Hindlimb muscle (tissue), 1 donor: ENCODE measurements at regions not wholly inside any gene's neighbourhood (a gene's known extent, or its start where the extent isn't known, plus 50 kb on each side); places are given as distances from the start of the nearest gene placed in this dataset.
"Not testable (repeated sequence)": the region's sequence is repeated elsewhere in the genome, so short reads cannot be mapped to it uniquely, and the experiment has no call there.

ENCODE experiments used
- DNase-seq: peaks from one replicate; pipeline ENCODE4 v3.0.0-alpha.2; 2013

DNA sequence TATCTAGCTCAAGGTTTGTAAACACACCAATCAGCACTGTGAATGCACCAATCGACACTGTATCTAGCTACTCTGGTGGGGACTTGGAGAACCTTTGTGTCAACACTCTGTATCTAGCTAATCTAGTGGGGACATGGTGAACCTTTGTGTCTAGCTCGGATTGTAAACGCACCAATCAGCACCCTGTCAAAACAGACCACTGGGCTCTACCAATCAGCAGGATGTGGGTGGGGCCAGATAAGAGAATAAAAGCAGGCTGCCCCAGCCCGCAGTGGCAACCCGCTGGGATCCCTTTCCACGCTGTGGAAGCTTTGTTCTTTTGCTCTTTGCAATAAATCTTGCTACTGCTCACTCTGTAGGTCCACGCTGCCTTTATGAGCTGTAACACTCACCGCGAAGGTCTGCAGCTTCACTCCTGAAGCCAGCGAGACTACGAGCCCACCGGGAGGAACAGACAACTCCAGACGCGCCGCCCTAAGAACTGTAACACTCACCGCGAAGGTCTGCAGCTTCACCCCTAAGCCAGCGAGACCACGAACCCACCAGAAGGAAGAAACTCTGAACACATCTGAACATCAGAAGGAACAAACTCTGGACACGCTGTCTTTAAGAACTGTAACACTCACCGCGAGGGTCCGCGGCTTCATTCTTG lies 128.5 kb downstream of the MRPL14 start:
- DNase-seq = not testable (repeated sequence)

DNA sequence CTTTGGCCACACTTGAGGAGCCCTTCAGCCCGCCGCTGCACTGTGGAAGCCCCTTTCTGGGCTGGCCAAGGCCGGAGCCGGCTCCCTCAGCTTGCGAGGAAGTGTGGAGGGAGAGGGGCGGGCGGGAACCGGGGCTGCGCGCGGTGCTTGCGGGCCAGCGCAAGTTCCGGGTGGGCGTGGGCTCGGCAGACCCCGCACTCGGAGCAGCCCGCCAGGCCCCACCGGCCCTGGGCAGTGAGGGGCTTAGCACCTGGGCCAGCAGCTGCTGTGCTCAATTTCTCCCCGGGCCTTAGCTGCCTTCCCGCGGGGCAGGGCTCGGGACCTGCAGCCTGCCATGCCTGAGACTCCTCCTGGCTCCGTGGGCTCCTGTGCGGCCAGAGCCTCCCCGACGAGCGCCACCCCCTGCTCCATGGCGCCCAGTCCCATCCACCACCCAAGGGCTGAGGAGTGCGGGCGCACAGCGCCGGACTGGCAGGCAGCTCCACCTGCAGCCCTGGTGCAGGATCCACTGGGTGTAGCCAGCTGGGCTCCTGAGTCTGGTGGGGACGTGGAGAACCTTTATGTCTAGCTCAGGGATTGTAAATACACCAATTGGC lies 129.2 kb downstream of the MRPL14 start:
- not testable (repeated sequence) for DNase-seq

DNA sequence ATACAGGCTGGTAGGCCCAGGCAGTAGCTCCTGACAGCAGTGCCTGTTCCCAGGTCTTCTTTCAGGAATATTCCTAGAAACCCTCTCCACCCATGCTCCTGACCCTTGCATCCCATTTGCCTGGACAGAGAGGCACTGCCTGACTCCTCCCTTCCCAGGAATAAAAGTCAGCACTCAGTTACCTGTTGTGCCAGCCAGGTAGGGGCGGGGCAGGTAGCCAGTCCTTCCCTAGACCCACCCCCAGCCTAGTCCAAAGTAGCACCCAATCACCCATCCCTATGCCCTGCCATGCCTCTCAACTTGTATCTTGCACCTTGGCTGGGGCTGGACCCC lies 129.9 kb downstream of the MRPL14 start:
- no peak for DNase-seq

DNA sequence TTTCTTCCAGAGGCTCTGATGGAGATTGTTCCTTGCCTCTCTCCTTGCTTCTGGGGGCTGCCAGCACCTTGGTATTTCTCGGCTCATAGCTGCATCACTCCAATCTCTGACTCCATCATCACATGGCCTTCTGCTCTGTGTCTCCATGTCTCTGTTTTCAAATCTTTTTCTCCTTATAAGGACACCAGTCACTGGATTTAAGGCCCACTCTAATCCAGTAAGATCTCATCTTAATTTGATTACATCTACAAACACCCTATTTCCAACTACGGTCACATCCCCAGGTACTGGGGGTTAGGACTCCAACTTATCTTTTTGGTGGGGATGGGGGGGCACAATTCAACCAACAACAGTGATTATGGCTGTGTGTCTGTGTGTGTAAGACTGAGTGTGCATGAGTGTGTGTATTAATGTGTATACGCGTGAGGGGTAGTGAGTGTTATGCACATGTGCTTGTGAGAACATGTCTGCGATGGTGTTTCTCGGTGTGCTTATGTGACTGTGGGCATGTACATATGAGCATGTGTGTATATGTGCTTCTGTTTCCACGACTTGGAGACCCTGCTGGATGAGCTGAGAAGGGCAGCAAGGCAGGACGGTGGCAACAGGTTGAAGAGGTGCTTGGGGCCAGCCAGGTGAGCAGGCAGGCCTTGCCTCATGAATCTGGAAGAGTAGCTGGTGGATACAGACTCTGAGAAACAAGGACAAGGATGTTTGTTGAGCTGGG lies 130.5 kb downstream of the MRPL14 start:
- DNase-seq = no peak

DNA sequence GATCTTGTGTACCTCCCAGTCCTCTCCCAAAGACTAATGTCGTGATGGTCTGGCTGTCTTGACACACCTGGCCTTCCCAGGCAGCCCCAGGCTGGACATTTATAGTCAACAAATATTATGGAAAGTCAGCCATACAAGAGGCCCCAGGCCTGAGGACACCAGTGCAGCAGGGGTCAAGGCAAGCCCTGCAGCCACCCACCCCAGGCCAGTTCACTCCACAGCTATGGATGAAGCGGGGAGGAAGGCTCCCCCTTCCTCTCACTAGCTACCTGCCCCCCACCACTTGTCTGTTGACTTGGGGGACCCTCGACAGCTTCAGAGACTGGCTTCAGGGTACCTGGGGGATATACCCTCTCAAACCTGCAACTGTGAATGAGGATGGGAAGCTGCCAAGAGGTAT lies 132.1 kb downstream of the MRPL14 start:
- DNase-seq = no peak

DNA sequence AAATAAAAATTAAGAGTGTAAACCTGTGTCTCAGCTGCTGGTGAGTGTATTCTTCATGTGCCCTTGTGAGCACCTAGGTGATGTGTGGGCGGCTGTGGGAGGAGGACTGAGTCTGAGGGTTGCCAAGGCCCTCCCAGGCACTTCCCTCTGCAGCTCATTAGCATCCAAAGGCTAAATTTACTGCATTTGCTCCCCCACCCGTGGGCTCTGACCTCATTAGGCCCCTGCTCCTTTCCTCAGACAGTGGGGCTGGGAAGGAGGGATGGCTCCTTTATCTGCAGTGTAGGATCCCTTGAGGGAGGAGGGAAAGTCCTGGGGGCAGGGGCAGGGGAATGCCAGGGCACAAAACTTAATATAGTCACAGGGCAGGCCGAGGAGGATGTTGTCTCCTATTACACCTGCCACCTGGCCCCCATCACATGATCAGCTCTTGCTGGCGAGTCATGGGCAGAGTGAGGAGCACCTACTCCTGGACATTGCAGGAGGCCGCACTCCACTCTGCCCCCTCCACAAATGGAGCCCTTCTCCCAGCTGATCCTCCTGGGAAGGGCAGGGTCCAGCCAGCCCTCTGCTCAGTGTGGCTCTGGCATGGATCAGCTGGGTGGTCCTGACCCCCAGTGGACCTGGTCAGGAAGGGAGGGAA lies 133.2 kb downstream of the MRPL14 start:
- no peak for DNase-seq

DNA sequence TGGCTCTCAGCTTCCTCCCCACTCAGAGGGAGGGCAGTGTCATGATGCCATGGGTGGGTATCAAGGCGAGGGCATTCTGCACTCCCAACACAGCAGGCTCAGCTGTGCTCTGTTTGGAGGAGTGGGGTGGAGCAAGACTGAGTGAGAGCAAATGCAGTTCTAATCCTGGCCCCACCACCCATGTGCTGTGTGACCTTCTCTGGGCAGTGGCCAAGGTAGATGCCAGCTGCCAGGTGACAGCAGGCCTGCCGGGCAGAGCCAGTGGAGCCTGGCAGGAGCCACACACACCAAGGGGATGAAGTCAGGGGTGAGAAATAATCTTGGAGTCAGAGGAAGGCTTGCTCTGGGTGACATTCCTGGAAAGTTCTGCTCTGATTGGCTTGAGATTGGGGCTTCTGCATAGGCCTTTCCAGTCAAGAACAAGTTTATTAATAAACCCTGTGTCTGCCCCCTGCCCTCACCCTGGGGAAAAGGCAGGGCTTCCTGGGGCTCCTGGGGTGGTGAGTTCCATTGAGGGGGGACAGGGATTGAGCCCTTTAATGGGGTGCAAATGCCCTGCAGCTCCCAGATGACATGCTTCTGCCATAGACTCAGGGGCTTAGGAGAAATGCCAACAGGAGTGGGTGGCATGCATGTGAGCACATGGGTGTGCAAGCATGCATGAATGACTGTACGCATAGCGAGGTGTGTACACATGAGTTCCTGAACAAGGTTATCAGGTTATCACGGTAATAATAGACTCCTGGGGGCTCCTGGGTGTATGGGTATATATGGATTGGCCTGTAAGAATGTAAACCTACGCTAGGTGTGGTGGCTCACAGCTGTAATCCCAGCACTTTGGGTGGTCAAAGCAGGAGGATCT lies 134.2 kb downstream of the MRPL14 start:
- DNase-seq = no peak

DNA sequence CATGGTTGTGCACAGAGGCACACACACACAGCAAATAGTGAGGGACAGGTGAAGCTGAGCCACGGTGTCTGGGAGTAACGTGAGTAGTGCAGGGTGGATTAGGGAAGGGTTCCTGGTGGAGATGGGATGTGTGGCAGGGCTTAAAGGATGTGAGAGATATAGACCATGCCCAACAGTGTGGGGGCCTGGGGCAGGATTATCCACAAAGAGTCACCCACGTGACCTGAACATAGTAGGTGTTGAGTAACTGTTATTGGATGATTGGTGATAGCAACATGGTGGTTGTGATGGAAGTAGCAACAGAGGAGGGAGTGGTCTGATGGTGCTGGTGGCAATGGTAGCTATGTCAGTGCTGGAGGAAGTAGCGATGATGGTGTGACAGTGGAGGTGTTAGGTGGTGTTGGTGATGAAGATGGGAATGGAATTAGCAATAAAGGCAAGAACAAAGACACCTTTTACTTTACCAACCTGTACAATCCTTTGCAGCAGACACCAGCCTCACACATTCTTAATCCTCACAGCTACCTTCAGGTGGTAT lies 135.1 kb downstream of the MRPL14 start:
- DNase-seq = no peak

DNA sequence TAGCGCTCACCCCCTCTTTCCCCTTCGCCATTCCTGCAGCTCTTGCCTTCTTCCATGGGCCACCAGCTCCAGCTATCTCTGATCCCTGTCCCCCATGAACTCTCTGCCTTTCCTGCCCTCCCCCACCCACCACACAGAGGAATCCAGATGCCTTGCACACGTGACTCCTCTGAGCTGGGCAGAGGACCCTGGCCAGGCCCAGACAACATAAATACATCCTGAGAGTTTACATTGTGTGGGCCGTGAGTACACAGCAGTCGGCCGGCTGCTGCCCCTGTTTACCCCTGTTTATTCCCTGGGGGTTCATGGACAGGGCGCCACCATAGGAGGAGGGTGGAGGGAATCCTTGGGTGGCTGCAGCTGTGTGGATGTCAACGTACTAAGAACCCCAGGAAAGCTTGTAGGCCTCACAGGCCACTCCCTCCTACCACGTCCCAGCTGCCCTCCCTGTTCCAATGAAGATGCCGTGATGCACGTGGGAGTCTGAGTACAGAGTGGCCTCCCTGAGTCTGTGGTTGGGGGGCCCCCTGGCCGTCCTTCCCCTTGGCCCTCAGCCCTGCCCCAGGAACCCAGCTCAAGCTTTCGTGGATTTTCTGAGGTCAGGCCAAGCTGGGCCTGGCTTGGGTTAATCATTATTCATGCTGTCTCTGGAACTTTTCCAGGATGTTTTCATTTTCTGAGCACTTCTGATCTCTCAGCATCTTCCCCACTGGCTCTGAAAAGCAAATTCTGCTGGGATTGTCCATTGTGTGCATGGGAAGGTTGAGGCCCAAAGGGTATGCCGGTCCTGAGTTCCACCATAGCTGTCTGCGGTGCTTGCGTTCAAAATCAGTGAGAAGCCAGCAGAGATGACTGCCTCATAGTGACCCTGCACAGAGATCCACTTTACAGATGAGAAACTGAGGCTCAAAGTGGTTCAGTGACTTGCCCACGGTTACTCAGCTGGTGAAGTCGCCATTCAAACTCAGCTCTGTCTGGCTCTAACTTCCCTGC lies 136.3 kb downstream of the MRPL14 start:
- DNase-seq = peak; percentile 68

DNA sequence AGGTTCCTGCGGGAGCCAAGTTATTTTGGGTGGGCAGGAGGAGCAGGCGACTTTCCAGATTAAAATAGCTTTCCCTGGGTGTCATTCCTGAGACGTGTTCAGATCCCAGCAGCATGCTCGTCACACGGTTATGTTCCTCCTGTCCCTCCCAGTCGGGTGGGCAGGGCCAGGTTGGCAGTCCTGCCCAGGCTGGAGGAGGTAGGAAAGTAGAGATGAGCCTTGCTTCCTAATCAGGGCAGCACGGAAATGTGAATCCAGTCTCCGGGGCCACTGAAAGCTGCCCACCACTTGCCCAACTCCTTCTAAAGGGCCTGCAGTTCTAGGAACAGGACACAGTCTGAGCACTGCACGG lies 137.0 kb downstream of the MRPL14 start:
- DNase-seq = no peak

DNA sequence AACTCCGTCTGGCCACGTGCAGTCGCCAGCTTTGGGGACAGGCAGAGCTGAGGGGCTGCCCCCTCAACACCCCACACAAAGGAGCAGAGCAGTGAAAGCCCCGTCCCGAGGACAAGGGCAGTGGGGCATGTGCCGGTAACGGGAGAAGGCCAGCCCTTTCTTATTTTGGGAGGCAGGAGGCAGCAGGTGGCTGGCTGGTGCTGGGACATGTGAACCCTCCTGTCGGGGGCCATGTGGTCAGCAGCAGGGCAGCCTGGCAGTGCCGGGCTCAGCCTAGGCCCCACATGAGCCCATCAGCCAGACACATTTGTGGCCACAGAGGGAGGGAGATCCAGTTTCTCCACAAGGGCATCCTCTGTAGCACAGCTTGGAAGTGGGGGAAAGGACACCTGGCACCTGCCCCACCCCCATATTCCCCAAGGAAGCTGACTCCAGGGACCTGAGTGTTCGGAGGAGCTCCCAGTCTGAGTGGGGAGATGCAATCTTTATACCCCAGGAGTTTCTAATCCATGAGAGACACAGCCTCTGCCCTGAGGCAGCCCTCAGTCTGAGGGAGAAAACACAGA lies 137.6 kb downstream of the MRPL14 start:
- no peak for DNase-seq

DNA sequence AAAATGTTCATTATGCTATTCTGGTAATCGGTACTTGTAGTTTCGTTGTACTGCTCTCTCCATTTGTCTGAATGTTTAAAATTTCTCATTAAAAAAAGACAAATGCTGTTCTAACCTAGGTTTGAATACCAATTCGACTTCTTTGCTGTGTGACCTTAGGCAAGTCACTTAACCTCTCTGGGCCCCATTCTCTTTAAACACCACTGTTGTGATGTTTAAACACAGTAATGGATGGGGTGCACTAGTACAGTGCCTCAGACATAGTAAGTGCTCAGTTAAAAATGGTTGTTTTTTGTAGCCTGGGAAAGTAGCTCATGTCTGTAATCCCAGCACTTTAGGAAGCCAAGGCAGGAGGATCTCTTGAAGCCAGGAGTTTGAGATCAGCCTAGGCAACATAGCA lies 138.5 kb downstream of the MRPL14 start:
- no peak for DNase-seq

DNA sequence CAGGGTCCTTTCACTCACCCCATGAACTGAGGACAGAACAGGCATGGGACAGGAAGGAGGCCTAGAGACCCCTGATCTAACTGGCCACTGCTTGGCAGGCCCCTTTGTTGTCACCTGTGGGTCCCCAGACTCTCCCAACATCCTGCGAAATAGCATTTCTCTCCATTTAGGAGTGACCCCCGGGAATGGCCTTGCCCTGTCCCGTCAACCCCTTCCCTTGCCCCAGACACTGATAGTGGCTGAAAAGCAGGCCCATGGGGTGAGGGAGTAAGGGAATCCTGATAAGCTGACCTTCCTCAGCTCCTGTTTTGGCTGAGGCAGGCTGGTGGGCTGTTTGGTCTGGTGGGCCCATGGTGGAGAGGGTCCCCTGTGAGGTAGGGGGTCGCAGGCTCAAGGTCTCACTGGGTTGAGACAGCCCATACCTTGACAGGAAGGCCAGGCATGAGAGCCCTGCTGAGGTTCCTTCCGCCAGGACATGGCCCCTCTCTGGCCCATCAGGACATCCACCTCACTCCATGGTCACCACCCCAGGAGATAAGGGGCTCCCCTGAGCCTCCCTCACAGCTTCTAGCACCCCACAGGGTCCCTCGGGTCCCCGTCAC lies 139.3 kb downstream of the MRPL14 start:
- DNase-seq = no peak

DNA sequence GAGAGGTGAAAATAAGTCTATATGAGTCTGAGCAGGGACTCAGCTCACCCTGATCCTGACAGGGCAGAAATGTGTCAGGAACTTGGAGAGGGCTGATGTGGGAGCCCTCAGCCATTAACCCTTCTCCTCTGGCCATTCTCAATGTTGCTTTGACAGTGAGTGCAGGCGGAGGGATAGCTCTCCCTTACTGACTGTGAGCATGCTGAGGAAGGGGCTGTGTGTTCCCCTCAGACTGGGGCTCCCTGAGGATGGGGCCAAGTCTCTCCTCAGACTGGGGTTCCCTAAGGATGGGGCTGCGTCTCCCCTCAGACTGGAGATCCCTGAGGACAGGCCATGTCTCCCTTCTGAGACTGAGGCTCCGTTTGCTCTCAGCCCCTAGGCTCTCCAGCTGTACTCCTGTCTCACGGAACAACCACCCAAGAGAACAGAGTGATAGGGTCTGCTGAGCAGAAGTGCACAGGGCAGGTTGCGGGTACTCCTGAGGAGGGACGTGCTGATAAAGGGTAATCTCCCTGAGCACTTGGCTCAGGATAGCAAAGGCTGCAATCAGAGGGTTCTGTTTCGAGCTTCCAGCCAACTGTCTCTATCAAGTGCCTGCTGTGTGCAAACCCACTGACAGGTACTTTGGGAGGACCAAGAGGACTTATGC lies 141.0 kb downstream of the MRPL14 start:
- no peak for DNase-seq

DNA sequence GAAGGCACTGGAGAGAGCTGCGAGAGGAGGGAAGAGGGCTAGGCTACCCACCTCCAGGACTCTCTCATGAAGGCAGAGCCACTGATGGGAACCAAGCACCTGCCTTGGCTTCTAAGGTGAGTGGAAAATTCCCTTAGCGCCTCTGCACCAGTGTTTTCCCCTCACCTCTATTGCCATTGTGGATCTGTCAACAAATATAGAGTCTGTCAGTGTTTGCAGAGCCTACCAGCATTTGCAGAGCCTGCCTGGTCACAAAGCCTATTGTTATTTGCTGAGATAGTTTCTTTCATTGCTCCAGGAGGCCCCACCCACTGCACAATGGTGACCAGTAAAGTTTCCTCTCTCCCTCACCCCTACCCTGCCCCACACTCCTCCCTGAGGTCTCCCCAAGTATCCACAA lies 141.9 kb downstream of the MRPL14 start:
- no peak for DNase-seq

DNA sequence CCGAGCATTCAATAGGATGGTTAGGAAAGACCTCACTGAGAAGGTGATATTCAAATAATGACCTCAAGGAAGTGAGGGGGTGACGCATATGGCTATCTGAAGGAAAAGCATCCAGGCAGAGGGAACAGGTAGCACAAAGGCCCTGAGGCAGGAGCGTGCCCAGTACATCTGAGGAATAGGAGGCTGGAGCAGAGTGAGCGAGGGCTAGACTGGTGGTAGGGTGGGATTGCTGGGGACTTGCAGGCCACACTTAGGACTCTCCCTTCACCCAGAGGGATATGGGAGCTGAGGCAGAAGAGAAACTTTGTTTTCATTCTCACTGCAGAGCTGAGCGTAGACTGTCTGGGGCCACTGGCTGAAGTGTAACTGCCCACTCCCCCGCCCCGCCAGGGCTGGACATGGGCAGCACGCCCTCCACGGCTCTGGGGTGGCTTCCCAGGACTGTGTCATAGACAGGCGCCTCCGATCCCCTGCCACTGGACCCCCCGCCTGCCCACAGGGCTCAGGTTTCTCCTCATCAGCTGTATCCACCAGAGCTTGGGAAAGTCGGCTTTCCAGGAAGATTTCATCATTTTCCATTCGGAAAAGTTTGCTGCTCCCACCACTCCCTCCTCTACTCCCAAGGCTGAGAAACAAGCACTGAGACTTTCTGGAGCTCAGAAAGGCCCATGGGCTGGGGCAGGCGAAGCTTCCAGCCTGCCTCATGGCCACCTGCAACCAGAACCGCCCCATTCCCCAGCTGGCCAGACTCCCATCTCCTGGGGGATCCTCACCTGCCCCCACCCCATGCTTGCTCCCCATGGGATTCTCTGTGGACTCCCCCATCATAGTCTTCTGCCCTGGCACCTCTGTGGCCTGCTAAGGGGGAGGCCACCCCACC lies 142.6 kb downstream of the MRPL14 start:
- DNase-seq = peak; percentile 89

DNA sequence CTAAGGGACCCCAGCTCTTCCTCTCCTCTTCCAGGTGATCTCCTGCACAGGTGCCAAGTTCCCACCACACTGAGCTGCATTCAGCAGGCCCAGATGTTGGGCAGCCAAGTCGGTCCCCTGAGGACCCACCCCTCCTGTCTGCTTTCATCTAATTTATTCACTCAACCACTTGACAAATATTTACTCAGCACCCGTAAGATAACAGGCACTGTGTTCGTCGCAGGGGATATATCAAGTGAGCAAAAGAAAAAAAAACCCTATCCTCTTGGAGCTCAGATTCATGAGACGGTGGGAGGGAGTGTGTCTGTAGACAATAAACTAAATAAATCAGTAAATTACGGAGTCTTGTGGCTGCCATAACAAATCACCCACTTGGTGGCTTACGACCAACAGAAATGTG lies 143.6 kb downstream of the MRPL14 start:
- DNase-seq = no peak

DNA sequence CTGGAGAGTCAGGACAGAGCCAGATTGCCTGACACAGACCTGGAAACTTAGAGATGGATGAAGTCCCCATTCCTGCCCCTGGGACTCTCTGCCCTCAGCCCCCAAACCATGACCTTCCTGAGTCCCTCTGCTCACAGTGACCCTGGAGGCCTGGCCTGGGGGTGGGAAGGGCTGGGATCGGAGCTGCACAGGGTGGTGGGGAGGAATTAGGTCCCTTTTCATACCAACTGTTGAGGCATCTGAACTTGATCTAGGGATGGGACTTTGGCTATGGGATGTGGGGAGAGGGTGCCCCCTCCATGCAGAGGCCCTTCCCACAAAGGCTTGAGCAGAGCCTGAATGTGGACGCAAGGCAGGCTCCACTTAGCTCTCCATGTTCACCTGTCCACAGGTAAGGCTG lies 144.1 kb downstream of the MRPL14 start:
- no peak for DNase-seq

DNA sequence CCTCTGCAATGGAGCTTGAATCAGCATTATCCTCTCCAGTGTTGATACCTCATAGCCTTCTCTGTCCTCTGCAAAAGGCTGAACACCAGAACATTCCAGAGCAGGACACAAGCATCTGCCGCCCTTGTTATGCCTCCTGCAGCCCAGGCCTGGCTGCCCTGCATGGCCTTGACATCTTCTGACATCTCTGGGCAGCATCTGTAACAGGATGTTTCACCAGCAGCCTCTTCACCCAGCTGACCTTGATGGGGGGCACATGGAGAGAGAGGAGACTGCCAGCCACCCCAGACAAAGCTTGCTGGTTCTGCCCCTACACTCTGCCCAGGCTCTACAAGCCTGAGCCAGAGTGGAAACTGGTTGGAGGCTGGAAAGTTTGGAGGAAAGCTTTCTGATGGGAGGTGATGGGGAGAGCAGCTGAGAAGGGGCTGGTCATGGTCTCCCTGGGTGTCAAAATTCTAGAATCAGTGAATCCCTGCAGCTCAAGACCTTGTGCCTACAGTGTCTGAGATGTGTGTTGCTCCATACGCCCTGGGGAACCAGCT lies 145.1 kb downstream of the MRPL14 start:
- DNase-seq = no peak
